Astrocyte of the spinal cord (primary cell): ENCODE measurements at regions not wholly inside any gene's neighbourhood (a gene's known extent, or its start where the extent isn't known, plus 50 kb on each side); places are given as distances from the start of the nearest gene placed in this dataset.

Experiments
- DNase-seq: peaks from one replicate; pipeline ENCODE4 v3.0.0; 2011; ENCODE audit warnings: low read depth, low spot score
- H3K4me3 ChIP-seq: 2 replicates; pipeline ENCODE4 v1.5.1; 2011; ENCODE audit warnings: low read depth, mild to moderate bottlenecking, low read length, moderate library complexity
- in situ Hi-C: cut with HindIII; loops from 2 replicates; pipeline ENCODE4 v1.10.0; 2017; ENCODE audit warnings: low sequenced_read_pairs
- TF ChIP-seq, protein P1 (sequence below): IDR thresholded peaks from 2 replicates; pipeline ENCODE4 v1.5.1; 2012; ENCODE audit warnings: low read depth, mild to moderate bottlenecking, low read length, inconsistent platforms

DNA sequence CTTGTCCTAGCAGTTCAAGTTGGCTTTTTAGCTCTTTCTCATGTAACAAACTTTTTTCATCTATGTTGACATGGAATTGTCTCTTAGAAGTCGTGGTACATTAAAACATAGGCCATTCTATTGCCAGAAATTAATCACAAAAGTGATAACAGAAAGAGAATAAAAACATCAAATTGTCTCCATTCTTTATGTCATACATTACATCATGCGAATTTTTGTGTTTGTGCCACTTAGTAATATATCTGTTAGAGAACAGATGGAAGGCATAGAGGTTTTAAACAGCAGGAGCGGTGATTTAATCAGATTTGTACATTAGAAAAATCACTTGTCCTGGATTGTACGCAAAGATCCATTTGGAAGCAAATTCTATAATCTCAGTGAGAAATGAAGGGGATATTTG, 136.5 kb upstream of the CDH20 start:
- TF ChIP-seq, protein P1, sequence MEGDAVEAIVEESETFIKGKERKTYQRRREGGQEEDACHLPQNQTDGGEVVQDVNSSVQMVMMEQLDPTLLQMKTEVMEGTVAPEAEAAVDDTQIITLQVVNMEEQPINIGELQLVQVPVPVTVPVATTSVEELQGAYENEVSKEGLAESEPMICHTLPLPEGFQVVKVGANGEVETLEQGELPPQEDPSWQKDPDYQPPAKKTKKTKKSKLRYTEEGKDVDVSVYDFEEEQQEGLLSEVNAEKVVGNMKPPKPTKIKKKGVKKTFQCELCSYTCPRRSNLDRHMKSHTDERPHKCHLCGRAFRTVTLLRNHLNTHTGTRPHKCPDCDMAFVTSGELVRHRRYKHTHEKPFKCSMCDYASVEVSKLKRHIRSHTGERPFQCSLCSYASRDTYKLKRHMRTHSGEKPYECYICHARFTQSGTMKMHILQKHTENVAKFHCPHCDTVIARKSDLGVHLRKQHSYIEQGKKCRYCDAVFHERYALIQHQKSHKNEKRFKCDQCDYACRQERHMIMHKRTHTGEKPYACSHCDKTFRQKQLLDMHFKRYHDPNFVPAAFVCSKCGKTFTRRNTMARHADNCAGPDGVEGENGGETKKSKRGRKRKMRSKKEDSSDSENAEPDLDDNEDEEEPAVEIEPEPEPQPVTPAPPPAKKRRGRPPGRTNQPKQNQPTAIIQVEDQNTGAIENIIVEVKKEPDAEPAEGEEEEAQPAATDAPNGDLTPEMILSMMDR = no peak
- in situ Hi-C loops = no loop called here
- H3K4me3 ChIP-seq = no peak overlapping the region
- no peak for DNase-seq

DNA sequence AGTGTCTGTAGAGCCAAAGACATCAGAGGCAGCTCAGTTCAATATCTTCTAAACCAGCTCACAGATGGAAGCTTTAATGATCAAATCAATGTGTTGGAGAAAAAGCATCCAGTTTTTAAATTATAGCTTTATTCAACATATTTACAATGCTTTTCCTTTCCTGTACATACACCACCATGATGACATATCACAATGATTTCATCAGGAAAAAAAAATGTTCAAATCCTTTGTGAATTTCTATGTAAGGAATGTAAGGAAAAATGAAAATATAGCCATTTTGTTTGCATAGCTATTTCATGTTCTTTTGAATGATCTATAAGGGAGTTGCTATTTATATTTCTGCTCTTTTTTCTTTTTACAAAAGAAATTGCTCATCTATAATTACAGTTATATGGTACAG, 134.7 kb upstream of the CDH20 start:
- no peak for DNase-seq
- in situ Hi-C loops = no loop called here
- TF ChIP-seq, protein P1 = no peak

DNA sequence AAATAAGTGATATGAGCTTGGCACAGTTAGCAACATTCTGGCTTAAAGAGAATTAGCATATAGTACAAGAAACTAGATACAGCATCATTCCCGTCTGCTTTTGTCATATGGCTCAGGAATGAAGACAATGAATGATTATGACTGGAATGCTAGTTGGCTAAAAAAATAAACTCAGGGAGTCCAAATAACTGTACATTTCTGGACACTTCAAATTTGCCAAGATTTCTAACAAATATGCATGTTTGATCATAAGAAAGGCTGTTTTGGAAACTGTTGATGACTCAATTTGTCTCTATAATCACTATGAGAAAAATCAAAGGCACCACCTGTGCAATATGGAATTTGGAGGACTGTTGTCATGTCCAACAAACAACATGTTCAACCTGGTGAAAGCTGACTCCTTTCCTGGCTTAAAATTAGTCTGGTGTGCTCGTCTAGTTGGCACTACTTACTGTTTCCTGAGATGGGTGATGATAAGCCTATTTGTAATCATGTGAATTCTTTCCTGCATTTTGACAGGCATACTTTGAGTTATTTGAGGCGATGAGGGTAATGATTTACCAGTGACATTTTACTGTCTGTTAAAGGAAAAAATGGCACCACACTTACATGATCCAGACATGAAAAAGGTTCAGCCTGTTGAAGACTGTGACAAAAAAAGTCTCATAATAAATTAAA, 133.9 kb upstream of the CDH20 start:
- TF ChIP-seq, protein P1 = no peak
- in situ Hi-C loops = no loop called here
- peak; percentile 31 for DNase-seq
- H3K4me3 ChIP-seq = no peak overlapping the region

More for the DNA sequence above, 134.7 kb upstream of the CDH20 start:
- H3K4me3 ChIP-seq = no peak overlapping the region

DNA sequence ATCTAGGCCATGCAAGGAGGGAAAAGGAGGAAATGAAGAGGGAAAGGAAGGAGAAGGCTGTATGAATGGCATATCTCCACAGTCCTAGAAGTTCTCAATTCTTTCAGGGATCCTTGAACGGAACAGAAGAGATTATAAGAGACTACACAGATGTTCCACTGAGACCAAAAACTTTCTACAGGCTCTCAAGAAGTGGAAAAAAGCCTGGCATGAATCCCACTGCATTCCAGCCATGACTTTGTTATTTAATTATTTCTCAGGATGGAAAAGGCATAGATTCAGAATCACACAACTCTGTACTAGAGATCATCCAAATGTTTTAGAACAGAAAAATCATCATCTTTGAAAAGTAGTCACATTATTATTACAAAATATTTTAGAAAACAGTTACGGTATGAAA, 131.7 kb upstream of the CDH20 start:
- TF ChIP-seq, protein P1 = no peak
- H3K4me3 ChIP-seq = no peak overlapping the region
- in situ Hi-C loops = no loop called here
- DNase-seq = no peak

DNA sequence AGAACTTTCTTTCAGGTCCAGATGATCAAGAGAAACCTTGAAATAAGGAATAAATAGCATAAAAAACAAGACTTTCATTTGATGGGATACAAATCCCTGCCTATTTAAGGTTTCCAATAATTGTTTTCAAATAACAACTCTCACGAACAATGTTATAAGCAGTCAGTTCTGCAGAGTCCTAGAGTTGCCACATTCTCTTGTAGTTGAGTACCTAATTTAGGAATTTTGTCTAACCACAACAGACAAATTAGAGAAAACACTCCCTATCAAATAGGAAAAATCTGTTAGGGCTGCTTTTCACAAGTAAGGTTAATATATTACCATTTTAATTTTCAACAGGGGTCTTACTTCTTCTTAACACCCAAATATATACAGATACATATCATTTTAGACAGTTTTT, 130.1 kb upstream of the CDH20 start:
- in situ Hi-C loops = no loop called here
- peak; percentile 36 for DNase-seq
- TF ChIP-seq, protein P1 = no peak
- no peak overlapping the region for H3K4me3 ChIP-seq

DNA sequence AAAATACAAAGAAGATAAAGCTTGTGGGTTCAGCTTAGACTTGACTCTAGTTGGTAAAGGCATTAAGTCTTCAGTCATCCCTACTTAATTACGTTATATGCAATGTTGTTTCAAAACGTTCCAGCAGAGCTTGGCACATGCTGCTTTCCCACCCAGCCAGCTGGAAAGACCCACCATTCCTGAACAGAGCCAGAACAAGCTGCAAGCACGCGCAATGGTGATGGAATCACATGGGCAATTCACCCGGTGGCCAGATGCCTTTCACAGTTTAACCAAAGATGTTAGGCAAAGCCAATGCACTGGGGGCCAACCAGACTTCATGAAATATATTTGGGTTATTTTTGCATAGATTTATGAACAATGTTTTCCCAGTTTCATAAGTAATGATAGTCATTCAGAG, 123.4 kb upstream of the CDH20 start:
- DNase-seq = no peak
- TF ChIP-seq, protein P1 = no peak
- no peak overlapping the region for H3K4me3 ChIP-seq
- in situ Hi-C loops = no loop called here

DNA sequence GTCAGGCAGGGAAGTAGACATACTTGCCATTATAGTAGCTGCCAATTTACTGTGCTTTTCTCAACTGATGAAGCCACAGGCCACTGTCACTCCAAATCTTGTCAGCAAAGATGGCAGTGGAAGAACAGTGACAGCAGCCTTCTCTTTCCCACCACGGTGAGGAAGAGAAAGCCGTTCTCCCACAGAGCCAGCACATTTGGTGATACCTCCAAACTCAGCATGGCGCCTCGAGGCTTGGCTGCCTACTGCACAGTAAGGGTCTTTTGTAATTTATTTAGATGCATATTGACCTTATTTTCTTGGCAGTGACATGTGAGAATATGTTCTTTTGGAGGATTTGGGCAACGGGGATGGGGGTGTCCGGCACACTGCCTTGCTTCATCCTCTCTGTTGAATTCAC, 117.2 kb upstream of the CDH20 start:
- in situ Hi-C loops = no loop called here
- TF ChIP-seq, protein P1 = no peak
- DNase-seq = no peak
- H3K4me3 ChIP-seq = no peak overlapping the region
